GM19397 (cell line): ENCODE measurements at regions not wholly inside any gene's neighbourhood (a gene's known extent, or its start where the extent isn't known, plus 50 kb on each side); places are given as distances from the start of the nearest gene placed in this dataset.
A peak's percentile ranks its signal among the peaks of the same experiment; 100 is the strongest.
"Not testable (repeated sequence)": the region's sequence is repeated elsewhere in the genome, so short reads cannot be mapped to it uniquely, and the experiment has no call there.

Experiments used
- ATAC-seq: cut with Tn5 transposase; IDR thresholded peaks from one replicate; pipeline ENCODE4 v1.9.1; 2021; ENCODE audit warnings: mild to moderate bottlenecking, moderate library complexity; ENCODE audit not compliant: unreplicated experiment

DNA sequence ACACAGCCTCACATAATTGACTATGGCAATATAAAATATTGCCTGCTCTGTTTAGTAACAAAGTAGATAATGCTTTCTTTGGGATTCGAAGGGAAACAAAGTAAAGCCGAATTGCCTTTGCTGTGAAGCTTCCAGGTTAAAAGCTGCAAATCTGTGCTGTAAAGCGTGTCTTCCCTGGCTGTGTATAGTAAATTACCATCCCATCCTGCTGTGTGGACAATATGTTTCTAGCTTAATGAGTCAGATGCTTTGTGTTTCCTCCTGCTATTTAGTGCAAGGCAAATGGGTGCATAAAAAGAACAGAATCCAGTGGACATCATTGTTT is 265.1 kb downstream of the SOCS6 start:
- no peak for ATAC-seq

DNA sequence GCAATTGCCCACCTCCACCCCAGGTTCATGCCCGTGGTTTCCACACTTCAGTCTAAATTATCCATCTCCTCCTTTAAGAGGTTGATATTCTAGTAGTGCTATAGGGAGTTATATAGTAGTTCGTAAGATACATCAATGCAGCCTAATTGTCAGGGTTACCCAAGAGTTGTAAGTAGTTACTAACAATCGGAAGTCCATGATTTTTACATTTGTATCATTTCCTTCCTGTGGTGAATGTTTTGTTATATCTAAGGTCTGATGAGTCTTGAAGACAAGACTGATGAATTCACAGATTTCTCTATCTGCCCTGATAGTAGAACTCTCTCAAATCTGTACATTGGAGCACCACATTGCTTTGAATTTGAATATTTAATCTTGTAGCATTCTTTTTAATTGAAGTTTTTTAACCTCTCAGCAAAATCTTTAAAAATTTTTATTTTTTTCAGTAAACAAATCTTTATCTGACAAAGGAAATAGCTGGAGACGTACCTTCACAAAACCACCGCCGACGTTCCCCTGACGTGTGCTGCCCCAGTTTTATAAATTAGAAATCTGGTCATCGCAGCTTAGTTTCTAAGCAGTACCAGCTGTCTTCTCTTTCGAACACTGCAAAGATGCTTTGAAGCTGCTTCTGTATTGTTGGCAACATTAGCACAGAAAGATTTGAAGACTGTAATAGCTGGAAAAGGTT is 264.5 kb downstream of the SOCS6 start:
- no peak for ATAC-seq

DNA sequence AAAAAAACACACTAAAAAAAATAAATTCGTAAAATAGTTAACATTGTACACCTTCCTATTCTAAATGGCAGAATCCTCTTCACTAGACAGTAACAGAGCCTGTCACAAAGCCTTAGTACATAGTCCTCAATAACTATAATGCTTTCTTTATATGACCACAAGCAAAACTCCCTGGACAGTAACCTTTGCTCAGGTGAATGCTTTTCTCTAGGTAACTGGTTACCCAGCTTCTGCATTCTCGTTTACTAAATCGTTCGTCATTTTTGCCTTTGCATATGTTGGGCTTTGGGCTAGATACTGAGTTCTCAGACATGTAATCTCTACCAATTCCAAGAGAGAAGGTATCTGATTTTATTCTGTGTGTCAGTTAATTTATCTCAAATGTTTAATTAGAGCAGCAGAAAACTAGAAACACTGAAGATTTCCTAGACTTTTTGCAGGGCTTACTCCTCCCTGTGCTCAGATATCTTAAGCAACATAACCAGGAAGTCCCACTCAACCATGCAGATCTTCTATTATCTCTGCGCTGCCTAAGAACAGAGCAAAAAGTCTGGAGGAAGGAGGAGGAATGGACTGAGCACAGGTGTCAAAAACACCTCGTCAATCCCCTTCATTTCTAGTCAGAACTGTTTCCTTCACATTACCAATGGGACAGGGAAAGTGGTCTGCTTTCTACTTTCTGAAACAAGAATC is 247.7 kb downstream of the SOCS6 start:
- ATAC-seq: no peak

DNA sequence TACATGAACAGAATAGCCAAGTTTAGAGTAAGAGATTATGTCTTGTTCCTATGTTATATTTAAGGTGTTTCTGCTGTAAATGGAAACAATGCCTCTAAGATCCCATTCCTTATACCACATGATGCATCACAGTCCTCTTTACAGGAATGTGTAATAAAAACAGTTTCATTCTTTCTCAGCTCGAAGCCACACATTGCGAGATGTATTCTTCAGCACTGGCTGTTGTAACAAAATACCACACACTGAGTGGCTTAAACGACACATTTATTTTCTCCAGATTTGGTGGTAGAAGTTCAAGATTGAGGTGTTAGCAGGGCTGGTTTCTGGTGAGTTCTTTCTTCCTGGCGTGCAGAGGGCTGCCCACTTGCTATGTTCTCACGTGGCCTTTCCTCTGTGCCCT is 246.2 kb downstream of the SOCS6 start:
- ATAC-seq: no peak

DNA sequence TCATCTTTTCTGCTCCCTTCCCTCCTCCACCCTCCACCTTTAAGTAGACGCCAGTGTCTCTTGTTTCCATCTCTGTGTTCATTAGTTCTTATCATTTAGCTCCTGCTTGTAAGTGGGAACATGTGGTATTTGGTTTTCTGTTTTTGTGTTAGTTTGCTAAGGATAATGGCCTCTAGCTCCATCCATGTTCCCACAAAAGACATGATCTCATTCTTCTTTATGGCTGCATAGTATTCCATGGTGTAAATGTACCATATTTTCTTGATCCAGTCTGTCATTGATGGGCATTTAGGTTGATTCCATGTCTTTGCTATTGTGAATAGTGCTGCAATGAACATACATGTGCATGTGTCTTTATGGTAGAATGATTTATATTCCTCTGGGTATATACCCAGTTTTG is 236.5 kb downstream of the SOCS6 start:
- ATAC-seq: not testable (repeated sequence)

DNA sequence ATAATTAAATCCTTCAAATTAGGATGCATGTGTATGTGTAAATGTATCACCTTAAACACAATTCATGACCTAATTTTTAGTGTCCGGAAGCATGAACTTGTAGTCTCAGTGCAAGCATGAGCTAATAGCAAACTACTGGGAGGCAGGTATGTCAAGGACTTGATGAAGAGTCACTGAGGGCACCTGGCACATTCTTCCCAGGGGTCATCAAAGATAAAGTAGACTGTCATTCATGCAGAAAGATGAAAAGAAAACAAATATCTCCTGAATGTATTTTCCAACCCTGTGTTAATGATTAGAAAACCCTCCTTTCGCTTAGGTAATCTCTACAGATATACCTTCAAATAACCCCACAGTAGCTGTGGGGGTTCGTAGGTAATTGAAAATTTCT is 234.9 kb downstream of the SOCS6 start:
- no peak for ATAC-seq

DNA sequence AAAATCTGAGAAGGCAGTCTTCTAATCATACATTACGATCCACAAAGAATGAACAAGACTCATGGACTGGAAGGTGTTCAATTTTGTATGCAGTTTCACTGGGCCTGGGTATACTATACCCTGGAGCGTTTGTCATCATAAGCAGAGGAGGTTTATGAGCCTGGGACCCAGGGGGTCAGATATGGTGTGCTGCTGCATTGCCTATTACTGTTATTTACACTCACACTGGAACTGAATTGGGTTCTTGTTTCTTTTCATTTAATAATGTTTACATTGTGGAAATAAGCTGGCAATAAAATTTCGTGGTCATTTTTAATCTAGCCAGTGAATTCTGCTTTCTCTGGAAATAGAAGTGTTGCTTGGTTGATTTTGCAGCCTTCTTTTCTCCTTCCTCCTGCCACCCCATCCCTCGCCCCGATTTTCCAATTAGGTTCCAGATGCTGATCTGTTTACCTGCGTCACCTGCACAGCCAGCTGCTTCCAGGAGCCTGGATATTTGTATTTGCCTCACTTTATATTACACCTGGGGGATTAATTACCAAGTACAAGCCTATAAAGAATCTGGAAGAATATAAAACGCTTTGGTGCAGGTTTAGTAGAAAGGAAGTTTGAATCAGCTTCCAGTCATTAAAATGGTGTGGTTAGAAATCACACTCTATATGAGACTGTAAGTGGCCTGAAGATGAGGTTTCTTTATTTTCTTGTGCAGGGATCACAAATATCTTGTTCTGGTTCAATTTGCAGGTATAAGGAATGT is 234.4 kb downstream of the SOCS6 start:
- ATAC-seq: no peak

DNA sequence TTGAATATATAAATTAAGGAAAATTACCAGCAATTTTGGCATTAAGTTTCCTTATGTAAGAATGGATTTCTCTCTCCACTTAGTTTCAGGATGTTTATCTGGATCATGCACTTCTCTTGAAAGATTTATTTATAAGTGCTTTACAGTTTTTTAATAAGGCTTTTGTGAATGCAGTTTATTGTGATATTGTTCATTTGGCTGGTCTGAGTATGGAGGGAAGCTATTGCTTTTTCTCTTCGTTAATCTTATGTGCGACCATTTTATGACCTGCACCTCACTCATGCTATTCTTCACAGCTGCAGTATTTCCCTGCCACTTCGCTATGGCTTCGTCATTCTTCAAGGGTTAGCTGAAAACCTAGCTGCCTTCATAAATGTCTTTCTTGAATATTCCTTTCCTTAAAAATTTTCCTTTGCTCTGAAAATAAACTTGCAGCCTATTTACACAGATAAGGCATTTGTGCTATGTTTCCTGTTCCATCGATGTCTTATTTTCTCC is 233.4 kb downstream of the SOCS6 start:
- ATAC-seq: no peak

DNA sequence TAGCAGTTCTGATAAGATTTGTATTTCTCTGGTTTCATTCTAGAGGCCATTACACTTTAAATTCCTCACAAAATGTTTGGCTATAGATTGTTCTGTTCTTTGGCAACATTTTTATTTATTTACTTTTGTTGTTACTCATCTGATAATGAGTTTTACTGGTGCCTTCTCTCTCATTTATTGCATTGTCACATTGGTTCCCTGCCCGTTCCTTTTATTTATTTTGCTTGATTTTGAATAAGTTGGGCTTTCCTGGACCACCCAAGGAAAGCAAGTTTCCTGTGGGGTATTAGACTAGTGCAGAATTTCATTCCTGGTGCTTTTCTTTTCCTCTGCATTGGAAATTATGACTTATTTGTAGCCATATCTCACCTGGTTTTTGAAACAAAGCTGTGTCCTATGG is 232.0 kb downstream of the SOCS6 start:
- no peak for ATAC-seq

DNA sequence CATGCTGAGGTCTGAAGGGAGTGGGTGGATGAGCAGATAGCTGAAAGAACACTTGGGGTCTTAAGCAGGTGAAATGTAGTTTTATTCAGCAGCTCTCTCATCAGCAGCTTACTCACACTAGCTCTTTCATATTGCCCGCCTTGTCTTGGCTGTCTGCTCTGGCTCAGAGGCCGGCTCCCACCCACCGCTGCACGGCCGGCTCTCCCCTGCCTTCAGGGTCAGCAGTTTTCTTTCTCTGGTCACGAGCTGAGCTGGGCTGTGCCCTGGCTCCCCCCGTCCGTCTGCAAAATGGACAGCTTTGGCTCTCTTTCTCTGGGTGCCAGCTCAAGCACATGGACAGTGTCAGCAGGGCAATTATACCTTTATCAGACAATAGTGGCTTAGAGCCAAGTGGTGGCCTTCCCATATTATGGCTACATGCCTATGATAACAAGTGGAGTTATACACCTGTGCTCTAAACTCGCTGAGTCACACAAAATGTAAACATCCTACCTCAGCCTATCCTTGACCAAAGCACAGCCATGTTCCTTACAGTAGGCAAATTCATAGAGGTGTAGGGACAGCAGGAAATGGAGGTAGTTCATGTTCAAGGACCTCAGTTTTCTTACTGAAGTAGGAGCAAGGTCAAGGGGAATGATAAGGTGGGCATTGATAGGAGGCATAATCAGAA is 224.8 kb downstream of the SOCS6 start:
- no peak for ATAC-seq

DNA sequence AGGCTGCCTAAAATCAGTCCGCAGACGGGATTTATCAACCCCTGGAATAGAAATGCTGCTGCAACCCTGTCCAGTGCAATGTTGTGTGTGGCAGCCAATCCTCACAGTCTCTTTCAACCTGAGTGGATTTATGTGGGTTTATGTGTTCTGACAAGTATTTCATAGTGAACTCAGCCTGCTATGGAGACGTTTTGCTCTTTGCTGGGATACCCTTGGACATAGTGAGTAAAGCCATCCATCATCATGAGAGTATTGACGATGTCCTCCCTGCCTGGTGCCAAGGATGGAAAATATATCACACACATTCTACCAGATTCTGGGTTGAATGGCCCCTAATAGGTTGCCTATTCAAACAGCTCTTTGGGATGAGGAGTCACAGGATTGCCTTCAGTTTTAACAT is 219.1 kb downstream of the SOCS6 start:
- ATAC-seq: no peak

DNA sequence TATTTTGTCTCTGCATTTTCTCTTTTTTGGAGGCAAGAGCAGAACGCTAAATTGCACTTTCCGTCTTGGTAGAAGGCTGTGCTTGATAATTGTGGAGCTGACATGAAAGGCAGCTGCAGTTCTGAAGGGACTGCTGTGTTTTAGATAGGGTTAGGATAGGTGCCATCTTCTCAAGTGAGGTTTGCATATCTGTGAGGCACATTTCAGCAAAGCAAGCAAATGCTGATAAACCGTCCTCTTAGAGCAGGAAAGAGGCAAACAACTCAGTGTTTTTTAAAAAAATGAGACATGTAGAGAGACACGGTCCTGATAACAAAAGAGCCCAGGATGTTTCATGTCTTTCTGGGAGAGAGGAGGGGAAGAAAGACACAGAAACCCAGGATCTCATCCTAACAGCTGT is 217.7 kb downstream of the SOCS6 start:
- ATAC-seq: no peak

DNA sequence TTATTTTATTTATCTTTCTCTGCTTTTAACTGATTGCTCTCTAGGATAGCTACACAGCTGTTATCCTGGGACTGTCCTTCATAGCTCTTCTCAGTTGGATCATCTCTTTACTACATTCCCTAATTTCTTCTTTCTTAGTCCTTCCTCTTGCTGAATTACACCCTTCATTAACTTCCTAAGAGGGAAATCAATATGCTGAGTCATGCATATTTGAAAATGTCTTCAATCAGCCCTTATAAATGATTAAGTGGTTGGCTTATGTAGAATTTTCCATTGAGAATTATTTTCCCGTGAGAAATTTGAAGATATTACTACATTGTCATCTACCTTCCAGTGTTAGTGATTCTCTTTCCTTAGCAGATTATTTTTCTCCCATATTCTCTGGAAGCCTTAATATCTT is 214.2 kb downstream of the SOCS6 start:
- no peak for ATAC-seq

DNA sequence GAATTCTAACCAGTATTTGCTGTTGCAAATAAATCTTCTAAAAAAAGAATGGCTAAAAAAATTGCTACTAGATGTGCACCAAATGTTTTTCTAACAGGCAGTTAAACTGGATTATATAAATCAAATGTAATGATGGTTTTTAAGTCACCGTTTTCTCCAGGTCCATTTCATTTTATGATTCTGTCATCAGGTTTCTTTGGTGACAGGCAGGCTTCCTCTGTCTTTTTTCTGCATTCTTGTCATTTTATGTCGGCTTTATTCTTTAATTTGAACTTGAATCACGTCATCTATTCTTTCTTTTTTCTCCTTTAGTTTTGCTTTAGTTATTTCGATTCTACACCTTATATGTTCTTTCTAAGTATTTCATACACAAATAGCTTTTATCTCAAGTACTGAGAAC is 212.5 kb downstream of the SOCS6 start:
- no peak for ATAC-seq

DNA sequence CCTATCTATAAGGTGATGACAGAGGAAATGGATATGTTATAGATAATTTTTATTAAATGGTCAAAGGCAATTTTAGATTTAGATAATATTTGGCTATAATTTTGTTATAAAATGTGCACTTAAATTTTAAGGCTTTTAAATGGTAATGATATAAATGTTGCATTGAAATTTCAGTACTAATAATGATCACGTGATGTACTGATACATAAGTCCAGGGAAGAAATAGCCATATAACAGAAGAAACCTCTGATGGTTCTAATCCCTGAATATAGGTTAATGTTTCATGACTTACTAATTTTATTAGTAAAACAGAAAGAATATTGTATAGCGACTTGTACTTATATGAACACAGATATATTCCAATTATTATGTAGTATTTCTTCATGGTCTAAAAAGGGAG is 211.9 kb downstream of the SOCS6 start:
- no peak for ATAC-seq

DNA sequence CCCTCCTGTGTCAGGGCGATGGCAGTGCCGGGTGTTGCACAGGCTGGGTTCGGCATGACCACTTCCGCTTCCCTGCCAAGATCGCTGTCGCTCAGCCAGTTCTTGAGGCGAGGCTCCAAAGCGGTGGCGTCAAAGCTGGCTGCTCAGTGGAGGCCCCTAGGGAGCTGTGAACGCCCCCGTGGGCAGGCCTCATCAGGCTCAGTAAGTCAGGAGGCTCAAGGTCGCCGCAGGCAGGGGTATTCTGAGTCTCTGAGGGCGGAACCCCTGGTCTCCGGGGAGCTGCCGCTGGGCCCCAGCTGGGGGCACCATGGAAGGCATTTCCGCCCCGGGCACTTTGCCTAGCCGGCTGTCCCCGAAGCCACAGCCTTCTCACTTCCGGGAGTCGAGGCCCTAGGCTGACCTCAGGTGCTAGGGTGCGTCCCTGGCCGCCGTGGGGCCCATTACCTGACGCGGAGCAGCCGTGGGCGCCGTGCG is 210.4 kb downstream of the SOCS6 start:
- ATAC-seq: no peak

DNA sequence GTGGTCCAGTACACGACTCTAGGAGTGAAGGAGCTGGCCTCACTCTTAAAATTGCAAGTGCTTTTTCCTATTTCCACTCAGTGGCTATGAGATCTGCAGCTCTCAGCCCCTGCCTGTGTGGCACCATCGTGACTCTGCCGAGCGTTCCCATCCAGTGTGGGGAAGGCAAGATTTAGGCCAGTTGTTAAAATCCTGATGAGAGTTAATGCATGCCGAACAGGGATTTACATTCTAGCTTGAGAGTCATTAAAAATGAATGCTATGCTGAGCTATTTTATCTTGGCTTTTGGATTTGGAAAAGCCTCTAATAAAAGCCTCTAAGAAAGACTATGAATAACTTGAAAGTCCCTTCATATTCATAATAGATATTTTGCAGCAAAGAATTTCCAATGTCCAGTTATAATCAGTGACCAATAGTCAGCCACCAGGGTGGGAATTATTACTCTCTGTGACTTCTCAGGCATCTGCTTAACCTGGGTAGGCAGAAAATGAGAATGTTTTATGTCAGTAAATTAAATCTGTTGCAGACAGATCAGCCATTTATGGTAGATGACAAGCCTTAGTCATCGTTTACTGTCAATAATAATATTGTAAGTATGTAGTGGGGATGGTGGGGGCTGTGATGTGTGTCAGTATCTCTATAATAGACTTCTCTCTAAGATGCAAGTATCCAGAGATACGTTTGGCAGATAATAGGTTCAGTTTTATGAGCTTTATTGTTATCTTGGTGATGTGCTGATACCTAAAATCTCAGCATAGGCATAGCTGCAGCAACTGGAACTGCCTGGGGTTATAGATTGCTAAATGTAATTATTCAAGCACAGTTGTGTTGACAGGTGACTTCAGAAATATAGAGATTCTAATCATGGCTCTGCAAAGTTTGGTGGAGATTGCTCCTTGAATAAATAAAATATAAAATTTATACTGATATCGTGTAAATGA is 207.8 kb downstream of the SOCS6 start:
- ATAC-seq: no peak

DNA sequence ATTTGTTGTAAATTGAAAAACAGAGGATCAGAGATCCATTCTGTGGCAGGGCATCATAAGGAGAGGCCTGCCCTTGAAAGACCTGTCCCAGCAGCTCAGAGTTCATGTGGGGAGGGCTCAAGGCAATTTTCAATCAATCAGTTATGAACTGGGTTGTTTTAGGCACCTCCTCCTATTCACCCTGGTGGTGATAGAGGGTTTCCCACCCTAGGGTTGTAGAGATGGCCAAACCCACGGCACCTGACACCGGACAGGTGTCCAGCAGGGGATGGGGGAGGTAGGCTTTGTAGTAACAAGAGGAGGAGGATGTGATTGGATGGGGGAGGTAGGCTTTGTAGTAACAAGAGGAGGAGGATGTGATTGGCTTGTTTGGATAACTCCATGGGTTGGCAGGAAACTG is 205.7 kb downstream of the SOCS6 start:
- no peak for ATAC-seq

DNA sequence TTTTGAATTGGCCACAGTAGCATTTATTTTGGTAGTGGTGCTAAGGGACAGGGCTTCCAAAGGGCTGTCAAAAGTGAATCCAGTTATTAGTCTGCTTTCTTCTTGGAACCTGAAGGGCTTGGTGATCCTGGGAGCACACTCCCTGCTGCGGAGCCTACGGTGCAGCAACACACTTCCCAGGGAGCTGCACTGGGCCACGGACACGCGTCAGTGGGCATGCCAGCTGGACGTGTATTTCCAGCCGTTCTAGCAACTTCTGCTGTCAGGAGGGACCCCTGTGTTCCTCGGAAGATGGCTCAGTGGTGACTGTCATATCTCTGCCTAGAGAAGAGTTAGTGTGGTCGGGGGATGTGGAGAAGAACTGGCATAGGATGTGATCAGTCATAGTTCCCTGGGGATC is 204.6 kb downstream of the SOCS6 start:
- ATAC-seq: no peak

DNA sequence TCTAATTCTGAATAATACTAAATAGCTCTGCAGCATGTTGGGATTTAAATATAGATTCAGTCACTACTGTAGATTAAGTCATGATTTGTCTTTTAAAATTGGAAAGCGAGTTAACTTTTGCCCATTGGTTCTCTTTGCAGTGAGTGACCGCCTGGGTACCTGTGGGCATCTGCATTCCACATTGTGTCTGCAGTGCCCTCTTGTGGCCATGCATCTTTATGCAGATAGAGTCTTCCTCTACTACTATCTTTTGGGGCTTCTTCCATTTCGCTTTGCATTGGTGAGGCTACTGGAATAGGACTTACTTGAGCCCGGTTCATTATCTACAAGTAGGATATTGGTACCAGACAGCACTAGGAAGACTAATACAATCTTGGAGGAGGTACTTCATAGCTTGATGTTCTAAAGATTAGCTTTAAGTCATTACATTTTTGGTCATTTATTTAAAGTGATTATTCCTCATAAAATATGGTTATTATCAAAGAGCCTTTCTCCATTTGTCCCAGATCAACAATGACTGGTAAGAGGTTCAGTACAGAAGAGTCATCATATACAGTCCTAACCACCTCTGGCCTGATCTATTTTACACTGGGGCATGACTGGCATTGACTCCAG is 203.0 kb downstream of the SOCS6 start:
- ATAC-seq: peak; percentile 81
